H9 (cell line): ENCODE measurements at regions not wholly inside any gene's neighbourhood (a gene's known extent, or its start where the extent isn't known, plus 50 kb on each side); places are given as distances from the start of the nearest gene placed in this dataset.
A peak's percentile ranks its signal among the peaks of the same experiment; 100 is the strongest.

Experiments
- DNase-seq: peaks from one replicate; pipeline ENCODE4 v3.0.0-alpha.2; 2017
- H2AFZ ChIP-seq: one replicate; pipeline ENCODE4 v1.6.1; 2013; ENCODE audit warnings: mild to moderate bottlenecking, low read length, control low read depth, moderate library complexity
- H2AK5ac ChIP-seq: 2 replicates; pipeline ENCODE4 v1.6.1; 2013; ENCODE audit warnings: low read length, control low read depth, mixed read lengths; ENCODE audit not compliant: insufficient read length
- H2BK120ac ChIP-seq: one replicate; pipeline ENCODE4 v1.6.1; 2013; ENCODE audit warnings: low read depth, mild to moderate bottlenecking, low read length, control low read depth, inconsistent platforms; ENCODE audit not compliant: poor library complexity, severe bottlenecking
- H2BK12ac ChIP-seq: 2 replicates; pipeline ENCODE4 v1.6.1; 2013; ENCODE audit warnings: low read length, control low read depth, mixed read lengths, low read depth; ENCODE audit not compliant: insufficient read length
- H2BK15ac ChIP-seq: 2 replicates; pipeline ENCODE4 v1.6.1; 2013; ENCODE audit warnings: low read depth, low read length, control low read depth
- H2BK20ac ChIP-seq: one replicate; pipeline ENCODE4 v1.6.1; 2013; ENCODE audit warnings: low read depth, mild to moderate bottlenecking, low read length, control low read depth, inconsistent platforms; ENCODE audit not compliant: poor library complexity, severe bottlenecking
- H2BK5ac ChIP-seq: 2 replicates; pipeline ENCODE4 v1.6.1; 2013; ENCODE audit warnings: low read length, control low read depth, mixed read lengths; ENCODE audit not compliant: insufficient read length
- H3K14ac ChIP-seq: 2 replicates; pipeline ENCODE4 v1.6.1; 2013; ENCODE audit warnings: low read length, control low read depth; ENCODE audit not compliant: insufficient read depth
- H3K18ac ChIP-seq: 2 replicates; pipeline ENCODE4 v1.6.1; 2013; ENCODE audit warnings: low read depth, mild to moderate bottlenecking, mixed read lengths, low read length, control low read depth; ENCODE audit not compliant: insufficient read length
- H3K23ac ChIP-seq: 2 replicates; pipeline ENCODE4 v1.6.1; 2013; ENCODE audit warnings: low read length, control low read depth, mixed read lengths, low read depth; ENCODE audit not compliant: insufficient read length
- H3K23me2 ChIP-seq: 2 replicates; pipeline ENCODE4 v1.6.1; 2013; ENCODE audit warnings: low read depth, mild to moderate bottlenecking, mixed read lengths, low read length, control low read depth; ENCODE audit not compliant: insufficient read length, poor library complexity, severe bottlenecking
- H3K27ac ChIP-seq: 2 replicates; pipeline ENCODE4 v1.5.1; 2013; ENCODE audit warnings: low read length, control low read depth, mixed read lengths, low read depth; ENCODE audit not compliant: insufficient read length
- H3K27me3 ChIP-seq: 2 replicates; pipeline ENCODE4 v1.6.1; 2013; ENCODE audit warnings: low read length, control low read depth, inconsistent platforms; ENCODE audit not compliant: insufficient read depth
- H3K4ac ChIP-seq: 2 replicates; pipeline ENCODE4 v1.6.1; 2013; ENCODE audit warnings: low read depth, mild to moderate bottlenecking, control low read depth, inconsistent platforms, low read length, moderate library complexity
- H3K4me1 ChIP-seq: 2 replicates; pipeline ENCODE4 v1.6.1; 2013; ENCODE audit warnings: low read length, control low read depth, inconsistent platforms; ENCODE audit not compliant: insufficient read depth
- H3K4me2 ChIP-seq: 2 replicates; pipeline ENCODE4 v1.6.1; 2013; ENCODE audit warnings: low read length, control low read depth, mixed read lengths; ENCODE audit not compliant: insufficient read length, insufficient read depth
- H3K56ac ChIP-seq: 2 replicates; pipeline ENCODE4 v1.6.1; 2013; ENCODE audit warnings: low read depth, mild to moderate bottlenecking, mixed read lengths, low read length, control low read depth; ENCODE audit not compliant: insufficient read length
- H3K79me1 ChIP-seq: 2 replicates; pipeline ENCODE4 v1.6.1; 2013; ENCODE audit warnings: low read depth, mild to moderate bottlenecking, moderate library complexity, low read length, control low read depth, inconsistent platforms; ENCODE audit not compliant: insufficient read depth, poor library complexity, severe bottlenecking
- H3K79me2 ChIP-seq: 2 replicates; pipeline ENCODE4 v1.6.1; 2013; ENCODE audit warnings: low read length, control low read depth, inconsistent platforms; ENCODE audit not compliant: insufficient read depth
- H3K9ac ChIP-seq: 2 replicates; pipeline ENCODE4 v1.6.1; 2013; ENCODE audit warnings: low read length, control low read depth, mixed read lengths; ENCODE audit not compliant: insufficient read length; ENCODE audit errors: extremely low read depth
- H3K9me3 ChIP-seq: one replicate; pipeline ENCODE4 v1.6.1; 2013; ENCODE audit warnings: low read depth, low read length, inconsistent platforms; ENCODE audit not compliant: control insufficient read depth
- H3T11ph ChIP-seq: one replicate; pipeline ENCODE4 v1.6.1; 2013; ENCODE audit warnings: mild to moderate bottlenecking, low read length, control low read depth, inconsistent platforms
- H4K20me1 ChIP-seq: one replicate; pipeline ENCODE4 v1.6.1; 2013; ENCODE audit not compliant: control insufficient read depth, insufficient read length, insufficient read depth
- H4K5ac ChIP-seq: 2 replicates; pipeline ENCODE4 v1.6.1; 2013; ENCODE audit warnings: low read depth, mild to moderate bottlenecking, mixed read lengths, low read length, control low read depth; ENCODE audit not compliant: insufficient read length
- H4K8ac ChIP-seq: replicated peaks from 2 replicates; pipeline ENCODE4 v1.6.1; 2013; ENCODE audit warnings: low read length, control low read depth, mixed read lengths, low read depth; ENCODE audit not compliant: insufficient read length
- H4K91ac ChIP-seq: 2 replicates; pipeline ENCODE4 v1.6.1; 2013; ENCODE audit warnings: low read depth, mild to moderate bottlenecking, moderate library complexity, mixed read lengths, low read length, control low read depth; ENCODE audit not compliant: insufficient read length
- H3K27ac Mint-ChIP-seq, 3 experiments: 2 replicates in 2 of 3; 3 replicates in 1 of 3; pipeline ENCODE4 v1.8.0; 2020 to 2021; ENCODE audit warnings: mixed read lengths in 3 of 3, mild to moderate bottlenecking in 1 of 3, moderate library complexity in 1 of 3
- H3K27me3 Mint-ChIP-seq: 2 replicates; pipeline ENCODE4 v1.8.0; 2021; ENCODE audit warnings: low read depth, mild to moderate bottlenecking, moderate library complexity, mixed read lengths
- H3K36me3 Mint-ChIP-seq, 3 experiments: 2 replicates in 2 of 3; 3 replicates in 1 of 3; pipeline ENCODE4 v1.8.0; 2020 to 2021; ENCODE audit warnings: low read depth in 3 of 3, mixed read lengths in 3 of 3; ENCODE audit not compliant: insufficient read depth in 1 of 3
- H3K4me1 Mint-ChIP-seq, 2 experiments: 2 replicates each; pipeline ENCODE4 v1.8.0; 2020; ENCODE audit warnings: mixed read lengths in 2 of 2
- H3K4me3 Mint-ChIP-seq, 2 experiments: 2 replicates in 1 of 2; 3 replicates in 1 of 2; pipeline ENCODE4 v1.8.0; 2020 to 2021; ENCODE audit warnings: mild to moderate bottlenecking in 2 of 2, mixed read lengths in 2 of 2, moderate library complexity in 1 of 2
- H3K9me3 Mint-ChIP-seq, 2 experiments: 2 replicates in 1 of 2; 3 replicates in 1 of 2; pipeline ENCODE4 v1.8.0; 2020; ENCODE audit warnings: mild to moderate bottlenecking in 2 of 2, mixed read lengths in 2 of 2, moderate library complexity in 1 of 2
- CTCF ChIP-seq: fragments of 200-600 bp; sonication (generic); conservative IDR thresholded peaks from 3 replicates; pipeline ENCODE4 v1.8.0; 2021; ENCODE audit warnings: antibody characterized with exemption, mild to moderate bottlenecking
- WGBS: extraction: QIAGEN DNeasy Blood & Tissue Kit; methylation state at CpG from one replicate; pipeline ENCODE4 v1.1.7; 2013; ENCODE audit warnings: missing lambda C conversion rate, low lambda C conversion rate, mixed read lengths; ENCODE audit not compliant: insufficient read length; ENCODE audit errors: extremely low coverage; 5-methylcytosine and 5-hydroxymethylcytosine counted together

GRCh38 chr10:88107296-88108097 lies 244.1 kb downstream of the PTEN start:
- Histone ChIP-seq H4K5ac (no peak overlapping the region), H3K4me2 (no peak overlapping the region), H2BK20ac (no peak overlapping the region), H3K23ac (no peak overlapping the region), H2BK15ac (no peak overlapping the region), H2BK12ac (no peak overlapping the region), H4K91ac (no peak overlapping the region), H3K56ac (no peak overlapping the region), H3K9ac (no peak overlapping the region), H3K27ac (no peak overlapping the region), H3K4me1 (no peaks in the 10 kb centered on the region; the same call in 1 of the 2 replicates), H4K8ac (no peak overlapping the region), H4K20me1 (no peaks in the 10 kb centered on the region), H2AFZ (no peak overlapping the region), H3K79me2 (no peaks in the 10 kb centered on the region), H3K27me3 (no peaks in the 10 kb centered on the region), H2BK5ac (no peak overlapping the region), H3K79me1 (no peaks in the 10 kb centered on the region), H3K14ac (no peak overlapping the region), H3K18ac (no peak overlapping the region), H3K23me2 (no peaks in the 10 kb centered on the region), H3T11ph (no peak overlapping the region), H2AK5ac (no peak overlapping the region), H2BK120ac (no peak overlapping the region), H3K9me3 (no peaks in the 10 kb centered on the region), H3K4ac (no peak overlapping the region)
- no peak for TF ChIP-seq CTCF
- WGBS, result no CpG with 5 or more reads among the region's 4 CpGs
- peaks cover 4 to 5% of the 10 kb centered on the region in 2 experiments for H3K4me1 Mint-ChIP-seq
- H3K4me3 Mint-ChIP-seq, result no peak overlapping the region
- H3K27ac Mint-ChIP-seq, result peak overlapping the region in 1 of 3 experiments; percentile 18; a peak in 2 of 7 replicates
- no peak for DNase-seq
- H3K9me3 Mint-ChIP-seq, result no peaks in the 10 kb centered on the region; a peak in 1 of 5 replicates
- H3K36me3 Mint-ChIP-seq, result no peaks in the 10 kb centered on the region
- no peaks in the 10 kb centered on the region for H3K27me3 Mint-ChIP-seq
